Endothelial cell of umbilical vein (primary cell): ENCODE measurements at regions not wholly inside any gene's neighbourhood (a gene's known extent, or its start where the extent isn't known, plus 50 kb on each side); places are given as distances from the start of the nearest gene placed in this dataset.

Source experiments
- BruUV-seq: library from RNA; stranded (reverse); fragments of 400-500 nt; replicated peaks from 2 replicates; lab custom pipeline; 2021; lab: Mats Ljungman, UMichigan
- CTCF ChIA-PET: fragments of 300-600, 350-600 bp; sonication (Branson Sonifier 250); formaldehyde crosslinking; loops from one replicate; lab custom pipeline; 2021; ENCODE audit warnings: antibody characterized with exemption, inconsistent platforms; lab: Charles Lee
- POLR2A ChIA-PET: fragments of 300-600, 350-600 bp; sonication (Branson Sonifier 250); formaldehyde crosslinking; loops from one replicate; lab custom pipeline; 2021; ENCODE audit warnings: antibody characterized with exemption, inconsistent platforms; lab: Charles Lee
- DNase-seq: peaks from one replicate; pipeline ENCODE4 v3.0.0-alpha.2; 2011; ENCODE audit warnings: low read depth, low spot score
- FAIRE-seq: peaks from 2 replicates; lab custom pipeline; 2011; peaks lifted over from hg19 to GRCh38; lab: Jason Lieb, UNC
- H2AFZ ChIP-seq: 2 replicates; pipeline ENCODE4 v1.6.0; 2012; ENCODE audit warnings: low read depth, low read length, control low read depth, inconsistent platforms
- H3K27ac ChIP-seq: 2 replicates; pipeline ENCODE4 v1.5.1; 2011; ENCODE audit warnings: low read depth, mild to moderate bottlenecking, control low read depth, low read length, moderate library complexity; ENCODE audit not compliant: insufficient read depth
- H3K27me3 ChIP-seq, 2 experiments: 2 replicates each; pipeline versions ENCODE4 v1.6.0 to v1.6.1; 2011; ENCODE audit warnings: low read length in 2 of 2, mixed read lengths in 1 of 2; ENCODE audit not compliant: control insufficient read depth in 2 of 2, insufficient read depth in 2 of 2
- H3K36me3 ChIP-seq, 2 experiments: 2 replicates in 1 of 2; 3 replicates in 1 of 2; pipeline ENCODE4 v1.5.1; 2011; ENCODE audit warnings: low read length in 2 of 2, mild to moderate bottlenecking in 1 of 2, moderate library complexity in 1 of 2; ENCODE audit not compliant: control insufficient read depth in 2 of 2, insufficient read depth in 2 of 2; ENCODE audit errors: extremely low read depth in 1 of 2
- H3K4me1 ChIP-seq: 3 replicates; pipeline ENCODE4 v1.5.1; 2011; ENCODE audit warnings: mild to moderate bottlenecking, low read length; ENCODE audit not compliant: control insufficient read depth, insufficient read depth; ENCODE audit errors: extremely low read depth
- H3K4me2 ChIP-seq: 2 replicates; pipeline ENCODE4 v1.6.1; 2011; ENCODE audit warnings: low read length, control low read depth, mixed read lengths; ENCODE audit not compliant: insufficient read depth
- H3K4me3 ChIP-seq, 3 experiments: fragments of 200-600 bp in 1 of 3; sonication (generic), shearing (Covaris generic) in 1 of 3; replicated peaks in 1 of 3; 2 replicates each; pipeline ENCODE4 v1.5.1; 2011 to 2016; ENCODE audit warnings: control low read depth in 3 of 3, low read length in 3 of 3, mild to moderate bottlenecking in 2 of 3, inconsistent platforms in 1 of 3, low read depth in 1 of 3, moderate library complexity in 1 of 3; ENCODE audit not compliant: insufficient read depth in 1 of 3
- H3K79me2 ChIP-seq: 2 replicates; pipeline ENCODE4 v1.6.0; 2012; ENCODE audit warnings: low read length, inconsistent platforms; ENCODE audit not compliant: control insufficient read depth, insufficient read depth
- H3K9ac ChIP-seq: replicated peaks from 2 replicates; pipeline ENCODE3; 2011; ENCODE audit warnings: low read length, control low read depth; ENCODE audit not compliant: insufficient read depth; ENCODE audit errors: extremely low read depth
- H3K9me1 ChIP-seq: replicated peaks from 3 replicates; pipeline ENCODE4 v1.6.0; 2011; ENCODE audit warnings: mild to moderate bottlenecking, low read length; ENCODE audit not compliant: control insufficient read depth, insufficient read depth; ENCODE audit errors: extremely low read depth
- H3K9me3 ChIP-seq: replicated peaks from 2 replicates; pipeline ENCODE4 v1.5.1; 2012; ENCODE audit warnings: low read length, inconsistent platforms; ENCODE audit not compliant: control insufficient read depth, insufficient read depth
- H4K20me1 ChIP-seq: replicated peaks from 2 replicates; pipeline ENCODE3; 2011; ENCODE audit warnings: mild to moderate bottlenecking, low read length; ENCODE audit not compliant: control insufficient read depth, insufficient read depth; ENCODE audit errors: extremely low read depth
- EZH2 ChIP-seq: IDR thresholded peaks from 2 replicates; pipeline ENCODE4 v1.6.1; 2012; ENCODE audit warnings: borderline replicate concordance, low read depth, mild to moderate bottlenecking, moderate library complexity, low read length, inconsistent platforms; ENCODE audit not compliant: severe bottlenecking
- FOS ChIP-seq: IDR thresholded peaks from 2 replicates; pipeline ENCODE4 v1.6.1; 2011; ENCODE audit warnings: mild to moderate bottlenecking, low read length, moderate library complexity, borderline replicate concordance; ENCODE audit not compliant: insufficient read depth
- GATA2 ChIP-seq: IDR thresholded peaks from 2 replicates; pipeline ENCODE4 v1.7.0; 2011; ENCODE audit warnings: low read depth, mild to moderate bottlenecking, moderate library complexity, mixed read lengths, low read length; ENCODE audit not compliant: insufficient read length, insufficient read depth
- JUN ChIP-seq: IDR thresholded peaks from 2 replicates; pipeline ENCODE4 v1.6.1; 2011; ENCODE audit warnings: borderline replicate concordance, low read depth; ENCODE audit not compliant: insufficient read length, insufficient read depth
- MYC ChIP-seq: IDR thresholded peaks from one replicate; pipeline ENCODE4 v1.6.1; 2011; ENCODE audit warnings: mild to moderate bottlenecking, low read depth, low read length
- POLR2A ChIP-seq: IDR thresholded peaks from 2 replicates; pipeline ENCODE4 v1.6.1; 2012; ENCODE audit warnings: low read depth, mild to moderate bottlenecking, control low read depth, low read length
- POLR2AphosphoS5 ChIP-seq: IDR thresholded peaks from 2 replicates; pipeline ENCODE4 v1.6.1; 2012; ENCODE audit warnings: low read depth, mild to moderate bottlenecking, control low read depth, low read length, moderate library complexity; ENCODE audit not compliant: insufficient read depth
- dilution Hi-C: fragments of 300-500 bp; cut with MboI; formaldehyde crosslinking; loops from one replicate; pipeline ENCODE4 v1.15.0; 2019; ENCODE audit warnings: low sequenced_read_pairs; ENCODE audit not compliant: extremely low pct_ligation_motif_present
- intact Hi-C: fragments of 100-400 bp; cut with micrococcal nuclease; formaldehyde crosslinking; loops from one replicate; pipeline ENCODE4 v1.10.0; 2022
- TF ChIP-seq, protein P1 (sequence below), 2 donors: IDR thresholded peaks; 1 replicate in 1 of 2; 2 replicates in 1 of 2; pipeline ENCODE4 v1.5.1; 2011; ENCODE audit warnings: low read length in 2 of 2, mild to moderate bottlenecking in 2 of 2, moderate library complexity in 2 of 2, control low read depth in 1 of 2, inconsistent platforms in 1 of 2, low read depth in 1 of 2; ENCODE audit not compliant: insufficient read depth in 1 of 2; ENCODE audit errors: extremely low read depth in 1 of 2
- TF ChIP-seq, protein P2 (sequence below): IDR thresholded peaks from 2 replicates; pipeline ENCODE4 v1.6.1; 2011; ENCODE audit not compliant: insufficient read depth, insufficient read length

DNA sequence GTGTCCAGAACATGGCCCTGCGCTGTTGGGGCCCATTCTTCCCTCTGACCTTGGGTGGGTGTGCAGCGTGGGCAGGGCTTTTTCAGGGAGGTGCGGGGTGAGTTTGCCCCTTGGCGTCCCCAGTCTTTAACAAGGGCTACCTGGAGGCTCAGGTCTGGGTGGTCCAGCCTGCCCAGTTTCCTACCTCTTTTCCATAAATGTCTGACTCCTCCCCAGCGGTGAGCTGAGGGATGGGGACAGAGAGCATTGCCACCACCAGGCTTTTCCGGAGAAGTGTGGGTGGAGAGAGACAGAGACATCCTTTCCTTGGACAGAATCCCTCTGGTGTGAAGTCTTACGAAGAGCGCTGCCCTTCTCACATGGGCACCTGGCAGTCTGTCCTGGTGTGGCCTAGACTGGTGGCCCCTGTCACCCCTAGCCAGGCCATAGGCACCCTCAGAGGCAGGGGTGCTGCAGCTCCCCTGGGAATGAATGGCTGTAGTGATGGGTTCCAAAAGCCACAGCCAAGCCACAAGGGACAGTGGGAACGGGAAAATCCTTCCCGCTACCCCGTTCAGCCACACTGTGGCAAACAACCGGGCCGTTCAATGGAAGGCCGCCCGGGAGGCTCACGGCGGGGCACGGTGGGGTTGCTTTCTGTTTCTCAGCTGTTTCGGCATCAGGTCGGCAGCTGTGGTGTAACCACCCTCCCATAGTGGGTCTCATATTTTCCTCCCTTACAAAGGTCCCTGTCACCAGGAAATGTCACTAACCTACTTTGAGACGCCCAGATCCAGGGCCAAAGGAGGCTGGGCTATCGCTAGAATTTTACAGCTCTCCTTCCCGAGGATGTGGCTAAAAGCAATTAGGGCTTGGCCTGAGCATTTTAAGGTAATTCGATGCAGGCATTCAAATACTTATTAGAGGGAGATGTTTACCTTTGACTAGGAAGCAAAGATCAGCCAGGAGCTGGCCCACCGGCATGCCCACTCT is 61.9 kb upstream of the GSE1 start:
- Histone ChIP-seq H2AFZ (no peak overlapping the region), H3K27me3 (no peaks in the 10 kb centered on the region), H3K9me1 (no peaks in the 10 kb centered on the region), H3K36me3 (no peaks in the 10 kb centered on the region), H3K4me1 (peaks cover 16% of the 10 kb centered on the region), H4K20me1 (no peaks in the 10 kb centered on the region), H3K9me3 (no peaks in the 10 kb centered on the region), H3K4me2 (no peak overlapping the region), H3K79me2 (no peaks in the 10 kb centered on the region), H3K9ac (no peak overlapping the region), H3K4me3 (no peak overlapping the region), H3K27ac (no peak overlapping the region)
- TF ChIP-seq, protein P1, sequence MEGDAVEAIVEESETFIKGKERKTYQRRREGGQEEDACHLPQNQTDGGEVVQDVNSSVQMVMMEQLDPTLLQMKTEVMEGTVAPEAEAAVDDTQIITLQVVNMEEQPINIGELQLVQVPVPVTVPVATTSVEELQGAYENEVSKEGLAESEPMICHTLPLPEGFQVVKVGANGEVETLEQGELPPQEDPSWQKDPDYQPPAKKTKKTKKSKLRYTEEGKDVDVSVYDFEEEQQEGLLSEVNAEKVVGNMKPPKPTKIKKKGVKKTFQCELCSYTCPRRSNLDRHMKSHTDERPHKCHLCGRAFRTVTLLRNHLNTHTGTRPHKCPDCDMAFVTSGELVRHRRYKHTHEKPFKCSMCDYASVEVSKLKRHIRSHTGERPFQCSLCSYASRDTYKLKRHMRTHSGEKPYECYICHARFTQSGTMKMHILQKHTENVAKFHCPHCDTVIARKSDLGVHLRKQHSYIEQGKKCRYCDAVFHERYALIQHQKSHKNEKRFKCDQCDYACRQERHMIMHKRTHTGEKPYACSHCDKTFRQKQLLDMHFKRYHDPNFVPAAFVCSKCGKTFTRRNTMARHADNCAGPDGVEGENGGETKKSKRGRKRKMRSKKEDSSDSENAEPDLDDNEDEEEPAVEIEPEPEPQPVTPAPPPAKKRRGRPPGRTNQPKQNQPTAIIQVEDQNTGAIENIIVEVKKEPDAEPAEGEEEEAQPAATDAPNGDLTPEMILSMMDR (IDR thresholded peaks at IDR 0.05; ENCODE audit: extremely low read depth in 1 of 2, insufficient read depth in 1 of 2, low read depth in 1 of 2, low read length in 2 of 2): no peak
- TF ChIP-seq POLR2A: no peak
- TF ChIP-seq, protein P2, sequence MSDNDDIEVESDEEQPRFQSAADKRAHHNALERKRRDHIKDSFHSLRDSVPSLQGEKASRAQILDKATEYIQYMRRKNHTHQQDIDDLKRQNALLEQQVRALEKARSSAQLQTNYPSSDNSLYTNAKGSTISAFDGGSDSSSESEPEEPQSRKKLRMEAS: no peak
- no peak for TF ChIP-seq JUN
- TF ChIP-seq POLR2AphosphoS5: no peak
- TF ChIP-seq GATA2: no peak
- no peak for TF ChIP-seq MYC
- TF ChIP-seq EZH2: no peak
- no peak for TF ChIP-seq FOS
- intact Hi-C loops (no loop called here), dilution Hi-C loops (no loop called here)
- FAIRE-seq: no peak
- ChIA-PET CTCF (interaction anchor here (1.3 to 4.8 kb wide), 2 partner anchors 9 to 12 kb away, joined by 3 to 30 read pairs; no protein-coding TSS in a partner anchor), POLR2A (no interaction called here)
- no peak for DNase-seq
- no TSS peak for BruUV-seq
